GM12878 (cell line): ENCODE measurements at regions not wholly inside any gene's neighbourhood (a gene's known extent, or its start where the extent isn't known, plus 50 kb on each side); places are given as distances from the start of the nearest gene placed in this dataset.

ENCODE experiments used
- ATAC-seq: fragments of 200-7000 bp; cut with Tn5 transposase; 3 replicates; pipeline ENCODE4 v1.9.1; 2020; ENCODE audit warnings: mild to moderate bottlenecking, moderate library complexity
- BruUV-seq: library from RNA; stranded (reverse); fragments of 400-500 nt; replicated peaks from 2 replicates; lab custom pipeline; 2021; lab: Mats Ljungman, UMichigan
- CTCF ChIA-PET: fragments of 300-600 bp; sonication (Branson Sonifier 250); formaldehyde crosslinking; extraction: SDS; loops from one replicate; lab custom pipeline; 2021; ENCODE audit warnings: inconsistent platforms; lab: Yijun Ruan, JAX
- POLR2A ChIA-PET: fragments of 350-600 bp; formaldehyde crosslinking; extraction: SDS; loops from one replicate; lab custom pipeline; 2021; ENCODE audit warnings: inconsistent platforms; lab: Charles Lee
- RAD21 ChIA-PET: fragments of 300-600 bp; sonication (Branson Sonifier 250); formaldehyde crosslinking; loops from one replicate; lab custom pipeline; 2023; ENCODE audit warnings: antibody characterized with exemption; ENCODE audit not compliant: unreplicated experiment; lab: Charles Lee
- SMC1A ChIA-PET: fragments of 300-600 bp; sonication (Branson Sonifier 250); formaldehyde crosslinking; loops from one replicate; lab custom pipeline; 2023; ENCODE audit not compliant: unreplicated experiment, uncharacterized antibody; lab: Charles Lee
- DNase-seq: peaks from one replicate; pipeline ENCODE4 v3.0.0-alpha.2; 2011; ENCODE audit warnings: low read depth, low spot score
- FAIRE-seq: peaks from 3 replicates; lab custom pipeline; 2011; peaks lifted over from hg19 to GRCh38; lab: Jason Lieb, UNC
- H2AFZ ChIP-seq: 2 replicates; pipeline ENCODE4 v1.6.0; 2011; ENCODE audit warnings: low read depth, low read length, control low read depth; ENCODE audit not compliant: control insufficient read depth
- H3K27ac ChIP-seq: 2 replicates; pipeline ENCODE4 v1.5.1; 2011; ENCODE audit warnings: control low read depth; ENCODE audit not compliant: control insufficient read depth, insufficient read depth
- H3K27me3 ChIP-seq, 2 experiments: replicated peaks in 1 of 2; 2 replicates each; pipeline versions ENCODE4 v1.6.0 to v1.6.1; 2011; ENCODE audit warnings: low read length in 1 of 2; ENCODE audit not compliant: control insufficient read depth in 2 of 2, insufficient read depth in 2 of 2
- H3K36me3 ChIP-seq, 2 experiments: 2 replicates each; pipeline ENCODE4 v1.5.1; 2011; ENCODE audit warnings: low read length in 1 of 2; ENCODE audit not compliant: control insufficient read depth in 2 of 2, insufficient read depth in 2 of 2
- H3K4me1 ChIP-seq: 2 replicates; pipeline ENCODE4 v1.6.1; 2011; ENCODE audit warnings: mild to moderate bottlenecking, low read length, moderate library complexity, mixed read lengths; ENCODE audit not compliant: control insufficient read depth, insufficient read depth
- H3K4me2 ChIP-seq: 2 replicates; pipeline ENCODE4 v1.6.0; 2011; ENCODE audit warnings: control low read depth; ENCODE audit not compliant: control insufficient read depth, insufficient read depth
- H3K4me3 ChIP-seq: fragments of 200-600 bp; sonication (generic); 2 replicates; pipeline ENCODE4 v1.5.1; 2016
- H3K79me2 ChIP-seq: 2 replicates; pipeline ENCODE4 v1.6.0; 2011; ENCODE audit warnings: low read length; ENCODE audit not compliant: control insufficient read depth, insufficient read depth
- H3K9ac ChIP-seq: 2 replicates; pipeline ENCODE4 v1.8.0; 2011; ENCODE audit warnings: low read length, control low read depth, mixed read lengths; ENCODE audit not compliant: control insufficient read depth, insufficient read depth
- H3K9me3 ChIP-seq: replicated peaks from 3 replicates; pipeline ENCODE4 v1.5.1; 2011; ENCODE audit warnings: mild to moderate bottlenecking, low read length; ENCODE audit not compliant: control insufficient read depth, insufficient read depth
- H4K20me1 ChIP-seq: 2 replicates; pipeline ENCODE4 v1.6.0; 2011; ENCODE audit not compliant: control insufficient read depth, insufficient read depth
- BHLHE40 ChIP-seq, 2 experiments: fragments of 450-650 bp in 1 of 2; IDR thresholded peaks; 2 replicates each; pipeline ENCODE4 v1.6.1; 2011 to 2017; ENCODE audit warnings: low read depth in 2 of 2, borderline replicate concordance in 1 of 2, improper control_type of control experiment in 1 of 2, low read length in 1 of 2, mild to moderate bottlenecking in 1 of 2
- E2F4 ChIP-seq: IDR thresholded peaks from 2 replicates; pipeline ENCODE4 v1.6.1; 2012; ENCODE audit warnings: low read depth, low read length, improper control_type of control experiment
- EP300 ChIP-seq, 2 experiments: fragments of 150-350 bp in 1 of 2; IDR thresholded peaks; 2 replicates each; pipeline ENCODE4 v1.6.1; 2011 to 2012; ENCODE audit warnings: low read depth in 2 of 2, low read length in 2 of 2, borderline replicate concordance in 1 of 2, improper control_type of control experiment in 1 of 2, inconsistent platforms in 1 of 2; ENCODE audit not compliant: control insufficient read depth in 1 of 2
- FOS ChIP-seq: IDR thresholded peaks from 3 replicates; pipeline ENCODE4 v1.6.1; 2011; ENCODE audit warnings: borderline replicate concordance; ENCODE audit not compliant: insufficient read length; ENCODE audit errors: extremely low read depth
- JUNB ChIP-seq: IDR thresholded peaks from 2 replicates; pipeline ENCODE4 v1.6.1; 2016; ENCODE audit warnings: antibody characterized with exemption, mild to moderate bottlenecking
- MAX ChIP-seq: IDR thresholded peaks from 2 replicates; pipeline ENCODE4 v1.6.1; 2012; ENCODE audit warnings: low read depth, low read length, improper control_type of control experiment
- POLR2AphosphoS2 ChIP-seq: IDR thresholded peaks from 2 replicates; pipeline ENCODE4 v1.6.1; 2011; ENCODE audit warnings: low read depth, mild to moderate bottlenecking, low read length, improper control_type of control experiment, moderate library complexity
- RAD51 ChIP-seq: fragments of 450-650 bp; IDR thresholded peaks from 2 replicates; pipeline ENCODE4 v1.6.1; 2016; ENCODE audit warnings: moderate library complexity, mild to moderate bottlenecking, inconsistent platforms
- SIX5 ChIP-seq: IDR thresholded peaks from 2 replicates; pipeline ENCODE4 v1.6.1; 2011; ENCODE audit warnings: mild to moderate bottlenecking, low read depth, low read length, moderate library complexity; ENCODE audit not compliant: severe bottlenecking
- USF1 ChIP-seq: IDR thresholded peaks from 2 replicates; pipeline ENCODE4 v1.6.1; 2011; ENCODE audit warnings: borderline replicate concordance, low read depth, mild to moderate bottlenecking, moderate library complexity, mixed read lengths, low read length; ENCODE audit not compliant: insufficient read depth; ENCODE audit errors: extremely low read length
- YBX1 ChIP-seq: fragments of 450-650 bp; IDR thresholded peaks from 2 replicates; pipeline ENCODE4 v1.6.1; 2016; ENCODE audit warnings: antibody characterized with exemption
- ZNF274 ChIP-seq: IDR thresholded peaks from one replicate; pipeline ENCODE4 v1.8.0; 2011; ENCODE audit not compliant: insufficient read length, insufficient read depth
- WGBS: methylation state at CpG from one replicate; pipeline ENCODE4 v1.1.6; 2016; ENCODE audit warnings: low lambda C conversion rate; ENCODE audit not compliant: insufficient replicate concordance, insufficient coverage; ENCODE audit errors: missing lambda C conversion rate; 5-methylcytosine and 5-hydroxymethylcytosine counted together
- in situ Hi-C: fragments of 300-500 bp; cut with MboI; formaldehyde crosslinking; loops from 9 replicates; pipeline ENCODE4 v1.14.3; 2018; ENCODE audit warnings: mixed read lengths
- intact Hi-C: fragments of 100-400 bp; cut with micrococcal nuclease; formaldehyde crosslinking; loops from one replicate; pipeline ENCODE4 v1.14.2; 2022; ENCODE audit not compliant: unreplicated experiment
- TF ChIP-seq, protein P1 (sequence below): fragments of 450-650 bp; IDR thresholded peaks from 2 replicates; pipeline ENCODE4 v1.6.1; 2018; ENCODE audit warnings: borderline replicate concordance, mild to moderate bottlenecking; ENCODE audit not compliant: partially characterized antibody
- TF ChIP-seq, protein P2 (sequence below): fragments of 450-650 bp; IDR thresholded peaks from 2 replicates; pipeline ENCODE4 v1.6.1; 2016; ENCODE audit warnings: mild to moderate bottlenecking

- Histone ChIP-seq H3K4me1 (peaks cover 9% of the 10 kb centered on the region), H3K27ac (no peak overlapping the region), H4K20me1 (no peaks in the 10 kb centered on the region), H3K4me2 (0 out of 2 replicates have a peak overlapping the region, but pooled peaks have one; percentile 25), H3K9me3 (no peaks in the 10 kb centered on the region), H3K36me3 (no peaks in the 10 kb centered on the region), H2AFZ (no peak overlapping the region), H3K79me2 (no peaks in the 10 kb centered on the region), H3K9ac (no peak overlapping the region), H3K27me3 (no peaks in the 10 kb centered on the region; a peak in 1 of 4 replicates), H3K4me3 (no peak overlapping the region)
- FAIRE-seq (no peak), ATAC-seq (peak; percentile 73), DNase-seq (no peak)
- intact Hi-C loops = no loop called here
- ChIA-PET POLR2A (no interaction called here), CTCF (interaction anchor here (1.3 kb wide), 1 partner anchor 40 kb away, joined by 3 read pairs; no protein-coding TSS in a partner anchor), RAD21 (no interaction called here), SMC1A (no interaction called here)
- no TSS peak for BruUV-seq
- 19% methylated on average over 10 of the region's 10 CpGs for WGBS
- in situ Hi-C loops = no loop called here
- TF ChIP-seq POLR2AphosphoS2 (no peak), MAX (no peak), SIX5 (no peak), BHLHE40 (IDR thresholded peaks at IDR 0.05; ENCODE audit: borderline replicate concordance in 1 of 2, low read depth in 2 of 2, low read length in 1 of 2) (peak in 1 of 2 experiments; percentile 26; a peak in 1 of 4 replicates), ZNF274 (no peak), EP300 (IDR thresholded peaks at IDR 0.05; ENCODE audit: borderline replicate concordance in 1 of 2, control insufficient read depth in 1 of 2, low read depth in 2 of 2, low read length in 2 of 2) (no peak), JUNB (no peak), YBX1 (no peak), USF1 (peak; percentile 7), RAD51 (peak; percentile 27; the same call in 1 of the 2 replicates), FOS (no peak), E2F4 (no peak)
- TF ChIP-seq, protein P1, sequence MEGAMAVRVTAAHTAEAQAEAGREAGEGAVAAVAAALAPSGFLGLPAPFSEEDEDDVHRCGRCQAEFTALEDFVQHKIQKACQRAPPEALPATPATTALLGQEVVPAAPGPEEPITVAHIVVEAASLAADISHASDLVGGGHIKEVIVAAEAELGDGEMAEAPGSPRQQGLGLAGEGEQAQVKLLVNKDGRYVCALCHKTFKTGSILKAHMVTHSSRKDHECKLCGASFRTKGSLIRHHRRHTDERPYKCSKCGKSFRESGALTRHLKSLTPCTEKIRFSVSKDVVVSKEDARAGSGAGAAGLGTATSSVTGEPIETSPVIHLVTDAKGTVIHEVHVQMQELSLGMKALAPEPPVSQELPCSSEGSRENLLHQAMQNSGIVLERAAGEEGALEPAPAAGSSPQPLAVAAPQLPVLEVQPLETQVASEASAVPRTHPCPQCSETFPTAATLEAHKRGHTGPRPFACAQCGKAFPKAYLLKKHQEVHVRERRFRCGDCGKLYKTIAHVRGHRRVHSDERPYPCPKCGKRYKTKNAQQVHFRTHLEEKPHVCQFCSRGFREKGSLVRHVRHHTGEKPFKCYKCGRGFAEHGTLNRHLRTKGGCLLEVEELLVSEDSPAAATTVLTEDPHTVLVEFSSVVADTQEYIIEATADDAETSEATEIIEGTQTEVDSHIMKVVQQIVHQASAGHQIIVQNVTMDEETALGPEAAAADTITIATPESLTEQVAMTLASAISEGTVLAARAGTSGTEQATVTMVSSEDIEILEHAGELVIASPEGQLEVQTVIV = no peak
- TF ChIP-seq, protein P2, sequence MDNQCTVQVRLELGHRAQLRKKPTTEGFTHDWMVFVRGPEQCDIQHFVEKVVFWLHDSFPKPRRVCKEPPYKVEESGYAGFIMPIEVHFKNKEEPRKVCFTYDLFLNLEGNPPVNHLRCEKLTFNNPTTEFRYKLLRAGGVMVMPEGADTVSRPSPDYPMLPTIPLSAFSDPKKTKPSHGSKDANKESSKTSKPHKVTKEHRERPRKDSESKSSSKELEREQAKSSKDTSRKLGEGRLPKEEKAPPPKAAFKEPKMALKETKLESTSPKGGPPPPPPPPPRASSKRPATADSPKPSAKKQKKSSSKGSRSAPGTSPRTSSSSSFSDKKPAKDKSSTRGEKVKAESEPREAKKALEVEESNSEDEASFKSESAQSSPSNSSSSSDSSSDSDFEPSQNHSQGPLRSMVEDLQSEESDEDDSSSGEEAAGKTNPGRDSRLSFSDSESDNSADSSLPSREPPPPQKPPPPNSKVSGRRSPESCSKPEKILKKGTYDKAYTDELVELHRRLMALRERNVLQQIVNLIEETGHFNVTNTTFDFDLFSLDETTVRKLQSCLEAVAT = no peak
Measured at GRCh38 chr17:34503528-34504195, 75.7 kb upstream of the TMEM132E start.
